Natural killer cell (primary cell): ENCODE measurements at regions not wholly inside any gene's neighbourhood (a gene's known extent, or its start where the extent isn't known, plus 50 kb on each side); places are given as distances from the start of the nearest gene placed in this dataset.

ENCODE experiments used
- ATAC-seq, 3 donors: fragments of 150-1000 bp in 2 of 3; fragments of 200-7000 bp in 1 of 3; cut with Tn5 transposase; 1 replicate in 1 of 3; 2 replicates in 2 of 3; pipeline ENCODE4 v1.10.0; 2021; ENCODE audit warnings: mild to moderate bottlenecking in 2 of 3, moderate library complexity in 2 of 3
- DNase-seq, 2 donors: peaks; one replicate each; pipeline versions ENCODE4 v3.0.0 to v3.0.0-alpha.2; 2013 to 2021; ENCODE audit warnings: mixed read lengths in 1 of 2
- H3K27ac ChIP-seq: one replicate; pipeline ENCODE4 v1.5.1; 2013; ENCODE audit warnings: mild to moderate bottlenecking, low read length
- H3K27me3 ChIP-seq: one replicate; pipeline ENCODE4 v1.6.1; 2013; ENCODE audit warnings: low read length; ENCODE audit not compliant: control insufficient read depth, insufficient read depth
- H3K36me3 ChIP-seq: one replicate; pipeline ENCODE4 v1.6.1; 2013; ENCODE audit warnings: low read length; ENCODE audit not compliant: control insufficient read depth, insufficient read depth
- H3K4me1 ChIP-seq: one replicate; pipeline ENCODE4 v1.6.1; 2013; ENCODE audit warnings: low read length; ENCODE audit not compliant: control insufficient read depth, insufficient read depth
- H3K4me3 ChIP-seq: one replicate; pipeline ENCODE4 v1.5.1; 2013; ENCODE audit warnings: low read length
- H3K9me3 ChIP-seq: one replicate; pipeline ENCODE4 v1.6.1; 2013; ENCODE audit warnings: low read length; ENCODE audit not compliant: control insufficient read depth, insufficient read depth
- H3K27ac Mint-ChIP-seq, 2 donors: one replicate each; pipeline ENCODE4 v1.8.0; 2022; ENCODE audit warnings: mild to moderate bottlenecking in 2 of 2, mixed read lengths in 2 of 2, moderate library complexity in 1 of 2
- H3K27me3 Mint-ChIP-seq, 2 donors: one replicate each; pipeline ENCODE4 v1.8.0; 2022; ENCODE audit warnings: low read depth in 2 of 2, mixed read lengths in 2 of 2
- H3K36me3 Mint-ChIP-seq: one replicate; pipeline ENCODE4 v1.8.0; 2022; ENCODE audit warnings: mixed read lengths
- H3K4me1 Mint-ChIP-seq, 2 donors: one replicate each; pipeline ENCODE4 v1.8.0; 2022; ENCODE audit warnings: mixed read lengths in 2 of 2
- H3K4me3 Mint-ChIP-seq: one replicate; pipeline ENCODE4 v1.8.0; 2022; ENCODE audit warnings: mild to moderate bottlenecking, moderate library complexity, mixed read lengths
- H3K9me3 Mint-ChIP-seq, 2 donors: one replicate each; pipeline ENCODE4 v1.8.0; 2022; ENCODE audit warnings: mixed read lengths in 2 of 2
- CTCF ChIP-seq: fragments of 200-600 bp; IDR thresholded peaks from one replicate; pipeline ENCODE4 v1.8.0; 2022; ENCODE audit warnings: antibody characterized with exemption
- WGBS: methylation state at CpG from one replicate; pipeline ENCODE4 v1.1.7; 2013; ENCODE audit warnings: missing lambda C conversion rate; ENCODE audit not compliant: insufficient coverage; 5-methylcytosine and 5-hydroxymethylcytosine counted together
- intact Hi-C: fragments of 100-400 bp; cut with micrococcal nuclease; formaldehyde crosslinking; loops from one replicate; pipeline ENCODE4 v1.14.2; 2022

GRCh38 chr1:164092603-164093353 lies 466.2 kb upstream of the PBX1 start:
- DNase-seq: no peak
- no peaks in the 10 kb centered on the region for H3K36me3 Mint-ChIP-seq
- no peak overlapping the region for H3K4me3 ChIP-seq
- WGBS: 84% methylated on average over 4 of the region's 4 CpGs
- H3K4me1 ChIP-seq: no peaks in the 10 kb centered on the region
- H3K9me3 ChIP-seq: peaks cover 6% of the 10 kb centered on the region
- ATAC-seq: no peak
- intact Hi-C loops: no loop called here
- H3K27ac Mint-ChIP-seq: no peak overlapping the region
- no peaks in the 10 kb centered on the region for H3K27me3 ChIP-seq
- H3K9me3 Mint-ChIP-seq: peaks cover 4 to 6% of the 10 kb centered on the region in 2 donors
- no peaks in the 10 kb centered on the region for H3K4me1 Mint-ChIP-seq
- no peaks in the 10 kb centered on the region for H3K36me3 ChIP-seq
- no peak overlapping the region for H3K27ac ChIP-seq
- no peaks in the 10 kb centered on the region for H3K27me3 Mint-ChIP-seq
- no peak for TF ChIP-seq CTCF
- no peak overlapping the region for H3K4me3 Mint-ChIP-seq

GRCh38 chr1:164093543-164093942 lies 465.4 kb upstream of the PBX1 start:
- no peak for ATAC-seq
- no peak overlapping the region for H3K27ac ChIP-seq
- no peaks in the 10 kb centered on the region for H3K36me3 ChIP-seq
- H3K9me3 ChIP-seq: peaks cover 6% of the 10 kb centered on the region
- no peaks in the 10 kb centered on the region for H3K4me1 ChIP-seq
- DNase-seq: no peak
- 83% methylated on average over 2 of the region's 2 CpGs for WGBS
- H3K4me3 Mint-ChIP-seq: no peak overlapping the region
- H3K27ac Mint-ChIP-seq: no peak overlapping the region
- H3K36me3 Mint-ChIP-seq: no peaks in the 10 kb centered on the region
- intact Hi-C loops: no loop called here
- no peak overlapping the region for H3K4me3 ChIP-seq
- H3K9me3 Mint-ChIP-seq: peaks cover 0 to 6% of the 10 kb centered on the region in 2 donors
- H3K27me3 ChIP-seq: no peaks in the 10 kb centered on the region
- no peaks in the 10 kb centered on the region for H3K27me3 Mint-ChIP-seq
- no peak for TF ChIP-seq CTCF
- H3K4me1 Mint-ChIP-seq: no peaks in the 10 kb centered on the region

- intact Hi-C loops: no loop called here
- no peak overlapping the region for H3K27ac ChIP-seq
- H3K4me3 Mint-ChIP-seq: no peak overlapping the region
- H3K4me3 ChIP-seq: no peak overlapping the region
- H3K9me3 ChIP-seq: no peaks in the 10 kb centered on the region
- peaks cover 6 to 13% of the 10 kb centered on the region in 2 donors for H3K9me3 Mint-ChIP-seq
- H3K4me1 ChIP-seq: no peaks in the 10 kb centered on the region
- TF ChIP-seq CTCF: no peak
- H3K27me3 ChIP-seq: no peaks in the 10 kb centered on the region
- ATAC-seq: no peak
- H3K36me3 Mint-ChIP-seq: no peaks in the 10 kb centered on the region
- H3K27me3 Mint-ChIP-seq: no peaks in the 10 kb centered on the region
- no peaks in the 10 kb centered on the region for H3K4me1 Mint-ChIP-seq
- 86% methylated on average over 2 of the region's 2 CpGs for WGBS
- no peak for DNase-seq
- H3K27ac Mint-ChIP-seq: no peak overlapping the region
- H3K36me3 ChIP-seq: no peaks in the 10 kb centered on the region
Observed at GRCh38 chr1:164101802-164102201, 457.2 kb upstream of the PBX1 start.

GRCh38 chr1:164131949-164132348 lies 427.0 kb upstream of the PBX1 start:
- no peak for DNase-seq
- intact Hi-C loops: no loop called here
- H3K4me1 ChIP-seq: no peaks in the 10 kb centered on the region
- no peaks in the 10 kb centered on the region for H3K36me3 ChIP-seq
- no peaks in the 10 kb centered on the region for H3K27me3 Mint-ChIP-seq
- no peak overlapping the region for H3K4me3 ChIP-seq
- no peak overlapping the region for H3K27ac Mint-ChIP-seq
- no CpG with 5 or more reads among the region's 1 CpG for WGBS
- H3K36me3 Mint-ChIP-seq: no peaks in the 10 kb centered on the region
- ATAC-seq: no peak
- peaks cover 0 to 5% of the 10 kb centered on the region in 2 donors for H3K9me3 Mint-ChIP-seq
- H3K9me3 ChIP-seq: no peaks in the 10 kb centered on the region
- H3K4me3 Mint-ChIP-seq: no peak overlapping the region
- H3K27me3 ChIP-seq: no peaks in the 10 kb centered on the region
- H3K27ac ChIP-seq: no peak overlapping the region
- no peak for TF ChIP-seq CTCF
- no peaks in the 10 kb centered on the region for H3K4me1 Mint-ChIP-seq
